A673 (cell line): ENCODE measurements at regions not wholly inside any gene's neighbourhood (a gene's known extent, or its start where the extent isn't known, plus 50 kb on each side); places are given as distances from the start of the nearest gene placed in this dataset.

Experiments
- BruUV-seq: library from RNA; stranded (reverse); fragments of 400-500 nt; replicated peaks from 2 replicates; lab custom pipeline; 2021; lab: Mats Ljungman, UMichigan
- CTCF ChIA-PET: fragments of 300-600 bp; sonication (Branson Sonifier 250); formaldehyde crosslinking; loops from one replicate; lab custom pipeline; 2022; ENCODE audit warnings: antibody characterized with exemption; lab: Charles Lee
- POLR2A ChIA-PET: fragments of 300-600 bp; sonication (Branson Sonifier 250); formaldehyde crosslinking; loops from one replicate; lab custom pipeline; 2022; ENCODE audit warnings: antibody characterized with exemption; ENCODE audit not compliant: low non-redundant PET; lab: Charles Lee
- DNase-seq: peaks from one replicate; pipeline ENCODE4 v3.0.0-alpha.2; 2015; ENCODE audit warnings: low spot score
- H3K27ac ChIP-seq: fragments of 200-600 bp; sonication (generic); 2 replicates; pipeline ENCODE4 v1.5.1; 2016; ENCODE audit warnings: mixed run types, low read depth, mild to moderate bottlenecking, mixed read lengths, antibody characterized with exemption, low read length; ENCODE audit not compliant: poor library complexity, severe bottlenecking
- H3K27me3 ChIP-seq: fragments of 200-600 bp; sonication (generic); replicated peaks from 2 replicates; pipeline ENCODE4 v1.6.1; 2017; ENCODE audit warnings: mixed run types, low read depth, mild to moderate bottlenecking, mixed read lengths, antibody characterized with exemption, low read length; ENCODE audit not compliant: insufficient read depth, poor library complexity
- H3K36me3 ChIP-seq: fragments of 200-600 bp; sonication (generic); 2 replicates; pipeline ENCODE4 v1.6.1; 2016; ENCODE audit warnings: mixed run types, mild to moderate bottlenecking, mixed read lengths, antibody characterized with exemption, low read length; ENCODE audit not compliant: insufficient read depth, poor library complexity, severe bottlenecking
- H3K4me1 ChIP-seq: fragments of 200-600 bp; sonication (generic); 2 replicates; pipeline ENCODE4 v1.6.1; 2017; ENCODE audit warnings: mixed run types, mild to moderate bottlenecking, mixed read lengths, antibody characterized with exemption, low read length; ENCODE audit not compliant: insufficient read depth, poor library complexity, severe bottlenecking
- H3K4me3 ChIP-seq: fragments of 200-600 bp; sonication (generic); 2 replicates; pipeline ENCODE4 v1.5.1; 2016; ENCODE audit warnings: low read depth, mixed run types, mild to moderate bottlenecking, mixed read lengths, low read length; ENCODE audit not compliant: poor library complexity, severe bottlenecking
- H3K9me3 ChIP-seq: fragments of 200-600 bp; sonication (generic); 2 replicates; pipeline ENCODE4 v1.6.1; 2016; ENCODE audit warnings: mixed run types, low read depth, mild to moderate bottlenecking, mixed read lengths, antibody characterized with exemption, low read length; ENCODE audit not compliant: poor library complexity, severe bottlenecking
- EZH2 ChIP-seq: fragments of 200-600 bp; sonication (generic); IDR thresholded peaks from 2 replicates; pipeline ENCODE4 v1.6.1; 2017; ENCODE audit warnings: borderline replicate concordance, low read depth, mild to moderate bottlenecking, mixed read lengths, antibody characterized with exemption, low read length; ENCODE audit not compliant: poor library complexity, severe bottlenecking
- intact Hi-C: fragments of 100-400 bp; cut with micrococcal nuclease; formaldehyde crosslinking; loops from one replicate; pipeline ENCODE4 v1.10.0; 2022; ENCODE audit not compliant: unreplicated experiment
- TF ChIP-seq, protein P1 (sequence below): fragments of 300-800, 200-600 bp; sonication (generic); conservative IDR thresholded peaks from 2 replicates; pipeline ENCODE4 v1.5.1; 2017; ENCODE audit warnings: low read depth, mild to moderate bottlenecking, antibody characterized with exemption, low read length, moderate library complexity, mixed read lengths

DNA sequence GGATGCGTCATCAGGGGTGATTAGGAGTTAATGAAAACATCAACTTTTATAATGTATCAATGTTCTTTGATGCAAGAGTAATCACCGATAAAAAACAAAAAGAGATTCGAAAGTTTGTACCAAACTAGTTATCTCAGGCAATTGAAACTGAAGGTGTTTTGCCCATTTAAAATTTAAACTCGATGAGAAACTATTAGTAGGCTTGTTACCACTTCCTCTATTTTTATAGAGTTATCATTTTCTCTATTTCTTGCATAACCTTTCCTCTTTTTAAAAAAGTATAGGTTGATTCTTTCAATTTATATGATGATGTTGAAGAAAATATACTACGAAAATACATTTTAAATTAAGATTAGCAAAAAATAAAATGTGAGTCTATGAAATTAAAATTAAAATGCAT is 597.3 kb upstream of the POT1 start:
- H3K4me3 ChIP-seq = no peak overlapping the region
- H3K4me1 ChIP-seq = no peaks in the 10 kb centered on the region
- no peak for DNase-seq
- TF ChIP-seq, protein P1, sequence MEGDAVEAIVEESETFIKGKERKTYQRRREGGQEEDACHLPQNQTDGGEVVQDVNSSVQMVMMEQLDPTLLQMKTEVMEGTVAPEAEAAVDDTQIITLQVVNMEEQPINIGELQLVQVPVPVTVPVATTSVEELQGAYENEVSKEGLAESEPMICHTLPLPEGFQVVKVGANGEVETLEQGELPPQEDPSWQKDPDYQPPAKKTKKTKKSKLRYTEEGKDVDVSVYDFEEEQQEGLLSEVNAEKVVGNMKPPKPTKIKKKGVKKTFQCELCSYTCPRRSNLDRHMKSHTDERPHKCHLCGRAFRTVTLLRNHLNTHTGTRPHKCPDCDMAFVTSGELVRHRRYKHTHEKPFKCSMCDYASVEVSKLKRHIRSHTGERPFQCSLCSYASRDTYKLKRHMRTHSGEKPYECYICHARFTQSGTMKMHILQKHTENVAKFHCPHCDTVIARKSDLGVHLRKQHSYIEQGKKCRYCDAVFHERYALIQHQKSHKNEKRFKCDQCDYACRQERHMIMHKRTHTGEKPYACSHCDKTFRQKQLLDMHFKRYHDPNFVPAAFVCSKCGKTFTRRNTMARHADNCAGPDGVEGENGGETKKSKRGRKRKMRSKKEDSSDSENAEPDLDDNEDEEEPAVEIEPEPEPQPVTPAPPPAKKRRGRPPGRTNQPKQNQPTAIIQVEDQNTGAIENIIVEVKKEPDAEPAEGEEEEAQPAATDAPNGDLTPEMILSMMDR = no peak
- TF ChIP-seq EZH2 = no peak
- BruUV-seq = no TSS peak
- H3K36me3 ChIP-seq = no peaks in the 10 kb centered on the region
- intact Hi-C loops = no loop called here
- ChIA-PET POLR2A (no interaction called here), CTCF (no interaction called here)
- H3K27me3 ChIP-seq = no peaks in the 10 kb centered on the region
- no peak overlapping the region for H3K27ac ChIP-seq
- no peaks in the 10 kb centered on the region for H3K9me3 ChIP-seq

DNA sequence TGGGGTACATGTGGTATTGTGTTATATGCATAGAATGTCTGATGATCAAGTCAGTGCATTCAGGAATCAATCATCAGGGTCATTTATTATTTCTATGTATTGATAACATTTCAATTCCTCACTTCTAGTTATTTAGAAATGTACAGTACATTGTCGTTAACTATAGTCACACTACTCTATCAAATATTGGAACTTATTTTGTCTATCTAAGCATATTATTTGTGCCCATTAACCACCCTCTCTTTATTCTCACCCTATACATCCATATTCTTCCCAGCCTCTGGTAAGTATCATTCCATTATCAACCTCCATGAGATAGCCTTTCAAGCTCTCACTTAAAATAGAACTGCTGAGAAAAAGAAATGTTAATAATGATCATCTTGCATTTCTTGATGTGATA is 596.5 kb upstream of the POT1 start:
- no peaks in the 10 kb centered on the region for H3K4me1 ChIP-seq
- DNase-seq = no peak
- no peaks in the 10 kb centered on the region for H3K27me3 ChIP-seq
- H3K9me3 ChIP-seq = no peaks in the 10 kb centered on the region
- no TSS peak for BruUV-seq
- ChIA-PET POLR2A (no interaction called here), CTCF (no interaction called here)
- no peaks in the 10 kb centered on the region for H3K36me3 ChIP-seq
- intact Hi-C loops = no loop called here
- no peak overlapping the region for H3K4me3 ChIP-seq
- TF ChIP-seq, protein P1 = no peak
- no peak for TF ChIP-seq EZH2
- no peak overlapping the region for H3K27ac ChIP-seq

DNA sequence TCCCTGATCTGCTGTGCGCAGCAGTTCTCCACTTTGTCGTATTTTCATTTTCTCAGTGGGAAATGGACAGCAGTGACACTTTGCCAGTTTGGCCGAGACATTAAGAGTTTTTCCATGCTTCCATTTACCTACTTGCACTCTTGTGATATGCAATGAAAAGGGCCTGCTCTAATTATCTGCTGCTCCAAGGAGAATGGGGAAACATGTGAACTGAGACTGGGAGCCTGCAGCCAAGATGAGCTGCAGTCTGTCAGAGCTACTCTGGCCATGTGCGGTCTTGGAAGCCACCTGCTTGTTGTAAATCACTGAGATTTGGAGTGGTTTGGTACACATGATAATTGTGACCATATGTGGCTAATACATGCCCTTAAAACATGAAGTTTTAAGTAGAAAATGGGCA is 586.6 kb upstream of the POT1 start:
- POLR2A ChIA-PET = no interaction called here
- H3K4me3 ChIP-seq = no peak overlapping the region
- H3K36me3 ChIP-seq = no peaks in the 10 kb centered on the region
- no peaks in the 10 kb centered on the region for H3K9me3 ChIP-seq
- no peaks in the 10 kb centered on the region for H3K27me3 ChIP-seq
- no peaks in the 10 kb centered on the region for H3K4me1 ChIP-seq
- intact Hi-C loops = no loop called here
- CTCF ChIA-PET = no interaction called here
- no peak overlapping the region for H3K27ac ChIP-seq
- no peak for TF ChIP-seq EZH2
- TF ChIP-seq, protein P1 = no peak
- peak; percentile 0 for DNase-seq
- BruUV-seq = no TSS peak
